ENCODE measurements at regions not wholly inside any gene's neighbourhood (a gene's known extent, or its start where the extent isn't known, plus 50 kb on each side); places are given as distances from the start of the nearest gene placed in this dataset.
"Not testable (repeated sequence)": the region's sequence is repeated elsewhere in the genome, so short reads cannot be mapped to it uniquely, and the experiment has no call there.

GRCh38 chr3:25844891-25845290 is 55.0 kb downstream of the OXSM start:
- no peak for DNase-seq (ENCODE audit: low spot score)

GRCh38 chr3:25846282-25846681 is 56.4 kb downstream of the OXSM start:
- DNase-seq (ENCODE audit: low spot score) = no peak

GRCh38 chr3:25849091-25849490 is 59.2 kb downstream of the OXSM start:
- DNase-seq (ENCODE audit: low spot score) = no peak

GRCh38 chr3:25849641-25850385 is 59.9 kb downstream of the OXSM start:
- no peak for DNase-seq (ENCODE audit: low spot score)

GRCh38 chr3:25851693-25852259 is 61.9 kb downstream of the OXSM start:
- not testable (repeated sequence) for DNase-seq (ENCODE audit: low spot score)

GRCh38 chr3:25854214-25854613 is 64.3 kb downstream of the OXSM start:
- DNase-seq (ENCODE audit: low spot score) = no peak

GRCh38 chr3:25854635-25855034 is 64.7 kb downstream of the OXSM start:
- peak; percentile 57 for DNase-seq (ENCODE audit: low spot score)

GRCh38 chr3:25855266-25855784 is 65.4 kb downstream of the OXSM start:
- DNase-seq (ENCODE audit: low spot score) = no peak

GRCh38 chr3:25856902-25857518 is 67.1 kb downstream of the OXSM start:
- peak; percentile 62 for DNase-seq (ENCODE audit: low spot score)

GRCh38 chr3:25861566-25861965 is 71.7 kb downstream of the OXSM start:
- no peak for DNase-seq (ENCODE audit: low spot score)

GRCh38 chr3:25863011-25863415 is 73.1 kb downstream of the OXSM start:
- no peak for DNase-seq (ENCODE audit: low spot score)

GRCh38 chr3:25863416-25863959 is 73.6 kb downstream of the OXSM start:
- no peak for DNase-seq (ENCODE audit: low spot score)

- DNase-seq (ENCODE audit: low spot score) = no peak
Observed at GRCh38 chr3:25870452-25870851, 80.6 kb downstream of the OXSM start.

- no peak for DNase-seq (ENCODE audit: low spot score)
Observed at GRCh38 chr3:25872200-25872877, 82.4 kb downstream of the OXSM start.

- DNase-seq (ENCODE audit: low spot score) = no peak
Observed at GRCh38 chr3:25883492-25883891, 93.6 kb downstream of the OXSM start.

- DNase-seq (ENCODE audit: low spot score) = no peak
Observed at GRCh38 chr3:25884981-25885380, 95.1 kb downstream of the OXSM start.

GRCh38 chr3:25885544-25885943 is 95.7 kb downstream of the OXSM start:
- DNase-seq (ENCODE audit: low spot score) = peak; percentile 30

GRCh38 chr3:25887907-25888306 is 98.0 kb downstream of the OXSM start:
- no peak for DNase-seq (ENCODE audit: low spot score)

- DNase-seq (ENCODE audit: low spot score) = no peak
Observed at GRCh38 chr3:25888892-25889524, 99.1 kb downstream of the OXSM start.

- no peak for DNase-seq (ENCODE audit: low spot score)
Observed at GRCh38 chr3:25889525-25889917, 99.6 kb downstream of the OXSM start.

- DNase-seq (ENCODE audit: low spot score) = no peak
Observed at GRCh38 chr3:25894101-25894500, 104.2 kb downstream of the OXSM start.

- DNase-seq (ENCODE audit: low spot score) = no peak
Observed at GRCh38 chr3:25895031-25895430, 105.1 kb downstream of the OXSM start.
